SU-DHL-6 (cell line): ENCODE measurements at regions not wholly inside any gene's neighbourhood (a gene's known extent, or its start where the extent isn't known, plus 50 kb on each side); places are given as distances from the start of the nearest gene placed in this dataset.

Source experiments
- H2AFZ ChIP-seq: fragments of 200-600 bp; sonication (generic); 2 replicates; pipeline ENCODE4 v1.6.1; 2014; ENCODE audit warnings: low read depth, mild to moderate bottlenecking, moderate library complexity, mixed read lengths, antibody characterized with exemption, low read length; ENCODE audit not compliant: severe bottlenecking
- H3F3A ChIP-seq: fragments of 200-600 bp; shearing (Covaris generic); 2 replicates; pipeline ENCODE4 v1.6.0; 2016; ENCODE audit warnings: antibody characterized with exemption, mild to moderate bottlenecking; ENCODE audit not compliant: insufficient read depth
- H3K27ac ChIP-seq: fragments of 200-600 bp; sonication (generic); 2 replicates; pipeline ENCODE4 v1.5.1; 2016; ENCODE audit warnings: low read depth, mild to moderate bottlenecking, low read length, moderate library complexity, mixed read lengths
- H3K27me3 ChIP-seq: fragments of 200-600 bp; sonication (generic), shearing (Covaris generic); 2 replicates; pipeline ENCODE4 v1.6.0; 2014; ENCODE audit warnings: mild to moderate bottlenecking, low read length
- H3K36me3 ChIP-seq: fragments of 200-600 bp; sonication (generic); 2 replicates; pipeline ENCODE4 v1.6.1; 2014; ENCODE audit warnings: mild to moderate bottlenecking, low read length, mixed read lengths
- H3K4me2 ChIP-seq: fragments of 300-600, 200-600 bp; shearing (Covaris generic), sonication (generic); 2 replicates; pipeline ENCODE4 v1.6.0; 2014; ENCODE audit warnings: low read length, low read depth, mild to moderate bottlenecking; ENCODE audit not compliant: poor library complexity, severe bottlenecking
- H3K4me3 ChIP-seq: fragments of 200-600 bp; sonication (generic); 2 replicates; pipeline ENCODE4 v1.5.1; 2014; ENCODE audit warnings: antibody characterized with exemption, low read length, mild to moderate bottlenecking, mixed read lengths; ENCODE audit not compliant: insufficient read depth, poor library complexity, severe bottlenecking
- H3K79me2 ChIP-seq: fragments of 200-600 bp; sonication (generic); 2 replicates; pipeline ENCODE4 v1.6.1; 2014; ENCODE audit warnings: mild to moderate bottlenecking, low read length, moderate library complexity; ENCODE audit not compliant: insufficient read depth
- H3K9ac ChIP-seq: fragments of 200-600 bp; sonication (generic); 2 replicates; pipeline ENCODE4 v1.7.0; 2014; ENCODE audit warnings: mild to moderate bottlenecking, low read length
- H3K9me2 ChIP-seq: fragments of 200-600 bp; sonication (generic); replicated peaks from 2 replicates; pipeline ENCODE4 v1.6.1; 2014; ENCODE audit warnings: low read length; ENCODE audit not compliant: insufficient read depth
- H3K9me3 ChIP-seq: fragments of 200-600 bp; sonication (generic); 2 replicates; pipeline ENCODE4 v1.6.1; 2014; ENCODE audit warnings: low read length, mixed read lengths; ENCODE audit not compliant: insufficient read depth
- H4K20me1 ChIP-seq: fragments of 200-600 bp; sonication (generic); 2 replicates; pipeline ENCODE4 v1.6.1; 2014; ENCODE audit warnings: low read depth, mild to moderate bottlenecking, antibody characterized with exemption, low read length, moderate library complexity, mixed read lengths
- CTCF ChIP-seq: fragments of 200-600 bp; sonication (generic); IDR thresholded peaks from one replicate; pipeline ENCODE4 v1.5.1; 2017; ENCODE audit warnings: antibody characterized with exemption, mild to moderate bottlenecking, low read length, moderate library complexity; ENCODE audit not compliant: insufficient read depth, poor library complexity, severe bottlenecking
- EZH2phosphoT487 ChIP-seq: fragments of 200-600 bp; sonication (generic), shearing (Covaris generic); conservative IDR thresholded peaks from 2 replicates; pipeline ENCODE4 v1.6.1; 2018; ENCODE audit warnings: mild to moderate bottlenecking, antibody characterized with exemption, low read length, moderate library complexity, mixed read lengths

DNA sequence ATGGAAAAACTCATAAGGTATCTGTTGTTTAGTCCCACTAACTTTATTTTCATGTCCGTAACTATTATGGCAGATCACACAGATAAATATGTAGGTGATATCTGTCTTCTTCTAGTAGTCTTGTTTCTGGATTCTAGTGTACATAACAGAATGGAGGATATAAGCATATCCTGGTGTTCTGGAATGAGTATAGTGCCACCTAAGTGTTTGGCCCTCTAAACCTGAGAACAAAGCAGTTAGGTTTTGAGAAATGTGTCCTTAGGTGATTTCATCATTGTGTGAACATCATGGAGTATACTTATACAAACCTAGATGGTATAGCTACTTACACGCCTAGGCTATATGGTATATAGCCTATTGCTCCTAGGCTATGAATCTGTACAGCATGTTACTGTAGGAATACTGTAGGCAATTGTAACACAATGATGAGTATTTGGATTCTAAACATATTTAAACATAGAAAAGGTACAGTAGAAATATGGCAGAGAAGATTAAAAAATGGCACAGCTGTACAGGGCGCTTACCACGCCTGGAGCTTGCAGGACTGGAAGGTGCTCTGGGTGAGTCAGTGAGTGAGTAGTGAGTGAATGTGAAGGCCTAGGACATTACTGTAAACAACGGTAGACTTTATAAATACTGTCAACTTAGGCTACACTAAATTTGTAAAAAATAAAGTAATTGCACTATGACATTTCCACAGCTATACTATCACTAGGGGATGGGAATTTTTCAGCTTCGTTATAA lies 150.3 kb upstream of the SLC24A2 start:
- TF ChIP-seq CTCF, result no peak
- no peak for TF ChIP-seq EZH2phosphoT487
- Histone ChIP-seq H4K20me1 (no peaks in the 10 kb centered on the region), H3K9me3 (no peaks in the 10 kb centered on the region), H3K27ac (no peak overlapping the region), H2AFZ (no peak overlapping the region), H3K36me3 (no peaks in the 10 kb centered on the region), H3K4me2 (no peak overlapping the region), H3K9me2 (no peaks in the 10 kb centered on the region), H3K79me2 (no peaks in the 10 kb centered on the region), H3F3A (no peaks in the 10 kb centered on the region), H3K9ac (no peak overlapping the region), H3K4me3 (no peak overlapping the region), H3K27me3 (no peaks in the 10 kb centered on the region)

GRCh38 chr9:19937121-19937520 lies 148.3 kb upstream of the SLC24A2 start:
- no peak for TF ChIP-seq CTCF
- H2AFZ ChIP-seq, result no peak overlapping the region
- no peaks in the 10 kb centered on the region for H3K79me2 ChIP-seq
- H3F3A ChIP-seq, result no peaks in the 10 kb centered on the region
- no peak overlapping the region for H3K27ac ChIP-seq
- no peaks in the 10 kb centered on the region for H3K36me3 ChIP-seq
- H3K4me2 ChIP-seq, result no peak overlapping the region
- no peaks in the 10 kb centered on the region for H3K27me3 ChIP-seq
- no peaks in the 10 kb centered on the region for H3K9me3 ChIP-seq
- no peaks in the 10 kb centered on the region for H3K9me2 ChIP-seq
- no peak overlapping the region for H3K4me3 ChIP-seq
- H4K20me1 ChIP-seq, result no peaks in the 10 kb centered on the region
- no peak overlapping the region for H3K9ac ChIP-seq

GRCh38 chr9:19936598-19936997 lies 147.8 kb upstream of the SLC24A2 start:
- no peaks in the 10 kb centered on the region for H3F3A ChIP-seq

GRCh38 chr9:19935422-19935821 lies 146.6 kb upstream of the SLC24A2 start:
- H3K36me3 ChIP-seq, result no peaks in the 10 kb centered on the region
- H3K79me2 ChIP-seq, result no peaks in the 10 kb centered on the region
- no peaks in the 10 kb centered on the region for H3K9me3 ChIP-seq
- no peak overlapping the region for H3K9ac ChIP-seq
- no peaks in the 10 kb centered on the region for H3F3A ChIP-seq
- no peak overlapping the region for H3K27ac ChIP-seq
- H4K20me1 ChIP-seq, result no peaks in the 10 kb centered on the region
- TF ChIP-seq EZH2phosphoT487, result no peak
- no peak for TF ChIP-seq CTCF
- no peaks in the 10 kb centered on the region for H3K27me3 ChIP-seq
- no peak overlapping the region for H3K4me3 ChIP-seq
- no peak overlapping the region for H3K4me2 ChIP-seq
- no peaks in the 10 kb centered on the region for H3K9me2 ChIP-seq
- H2AFZ ChIP-seq, result no peak overlapping the region

More at GRCh38 chr9:19936598-19936997, 147.8 kb upstream of the SLC24A2 start:
- Histone ChIP-seq H3K79me2 (no peaks in the 10 kb centered on the region), H3K9me2 (no peaks in the 10 kb centered on the region), H3K4me2 (no peak overlapping the region), H3K27me3 (no peaks in the 10 kb centered on the region), H3K27ac (no peak overlapping the region), H4K20me1 (no peaks in the 10 kb centered on the region), H3K4me3 (no peak overlapping the region), H3K9me3 (no peaks in the 10 kb centered on the region), H2AFZ (no peak overlapping the region), H3K9ac (no peak overlapping the region), H3K36me3 (no peaks in the 10 kb centered on the region)
- no peak for TF ChIP-seq EZH2phosphoT487
